Activated CD4-positive, alpha-beta T cell treated with anti-CD3 and anti-CD28 coated beads, Interleukin-2, Interleukin-4, amounts not matched to agents 100 ng/mL and 50 ng/mL, durations not matched to agents 16 hours and 8 hours (primary cell): ENCODE measurements at regions not wholly inside any gene's neighbourhood (a gene's known extent, or its start where the extent isn't known, plus 50 kb on each side); places are given as distances from the start of the nearest gene placed in this dataset.

ENCODE experiments used
- DNase-seq: peaks from one replicate; pipeline ENCODE4 v3.0.0-alpha.2; 2020; ENCODE audit warnings: low spot score

DNA sequence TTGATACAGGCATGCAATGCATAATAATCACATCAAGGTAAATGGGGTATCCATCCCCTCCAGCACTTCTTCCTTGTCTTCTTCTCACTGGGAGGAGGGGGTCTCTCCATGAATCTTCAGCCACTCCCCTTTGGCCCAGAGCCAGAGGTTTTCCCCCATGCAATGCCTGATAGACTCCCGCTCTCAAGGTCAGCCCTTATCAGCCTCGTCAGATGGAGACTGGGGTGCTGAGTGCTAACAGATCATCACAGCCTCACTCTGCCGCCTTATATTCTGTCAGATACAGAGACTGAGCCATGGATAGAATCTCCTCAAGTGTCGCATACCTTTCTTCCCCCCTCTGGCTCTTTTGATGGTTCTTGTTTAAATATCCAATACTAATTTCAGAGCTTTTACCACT is 503.1 kb downstream of the AACS start:
- DNase-seq, result no peak

- DNase-seq, result no peak
These were observed 508.0 kb downstream of the AACS start for GRCh38 chr12:125573271-125573670.

DNA sequence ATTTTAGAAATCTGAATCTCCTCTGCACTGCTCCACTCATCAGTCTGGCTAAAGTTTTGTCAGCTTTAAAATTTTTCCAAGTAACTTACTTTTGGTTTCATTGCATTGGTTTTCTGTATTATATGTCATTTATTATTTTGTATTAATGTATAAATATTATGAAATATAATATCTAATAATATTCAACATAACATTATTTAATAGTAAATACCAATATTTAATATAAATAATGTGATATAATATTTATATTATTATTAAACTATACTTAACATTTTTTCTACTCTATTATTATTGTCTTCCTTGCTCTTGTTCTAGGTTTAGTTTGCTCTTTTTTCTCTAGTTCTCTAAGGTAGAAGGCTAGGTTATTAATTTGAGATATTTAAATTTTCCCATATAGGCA is 512.1 kb downstream of the AACS start:
- no peak for DNase-seq

DNA sequence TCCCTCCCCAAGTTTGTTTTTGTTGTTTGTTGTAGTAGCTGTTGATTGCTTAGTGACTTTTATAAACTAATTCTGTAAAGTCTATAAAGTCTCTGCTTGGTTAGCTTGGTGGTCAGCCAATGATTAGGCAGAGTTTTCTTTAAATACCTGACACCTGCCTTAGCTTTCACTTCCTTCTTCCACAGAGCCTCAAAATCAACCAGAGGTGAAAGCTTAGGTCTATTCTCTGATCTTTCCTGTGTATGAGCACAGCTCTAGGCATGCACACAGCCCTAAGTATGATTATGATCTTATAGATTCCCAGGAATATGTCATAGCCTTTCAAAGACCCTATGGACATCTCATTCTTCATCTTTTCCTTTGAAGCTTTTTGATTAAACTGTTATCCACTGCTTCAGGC is 514.7 kb downstream of the AACS start:
- DNase-seq, result no peak

GRCh38 chr12:125583071-125583470 is 517.8 kb downstream of the AACS start:
- DNase-seq, result no peak

GRCh38 chr12:125586441-125586840 is 521.2 kb downstream of the AACS start:
- DNase-seq, result no peak

GRCh38 chr12:125593269-125593668 is 528.0 kb downstream of the AACS start:
- no peak for DNase-seq

DNA sequence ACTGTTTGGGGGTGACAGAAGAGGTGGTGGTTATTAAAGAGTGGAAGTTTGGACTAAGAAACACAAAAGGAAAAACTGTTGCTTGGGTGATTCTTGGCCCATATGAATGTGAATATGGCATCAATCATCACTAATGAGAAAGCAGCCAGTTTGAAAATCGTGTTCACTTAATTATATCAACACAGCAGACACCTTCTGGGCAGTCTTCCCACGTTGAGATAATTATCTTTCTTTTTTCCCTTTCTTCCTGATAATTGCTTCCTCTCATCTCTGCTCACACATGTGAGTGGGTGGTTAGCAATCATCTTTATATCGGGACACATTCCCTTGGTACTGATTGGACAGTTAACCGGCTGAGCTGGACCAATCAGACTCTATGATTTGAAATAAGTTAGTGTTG is 539.7 kb downstream of the AACS start:
- DNase-seq, result no peak

DNA sequence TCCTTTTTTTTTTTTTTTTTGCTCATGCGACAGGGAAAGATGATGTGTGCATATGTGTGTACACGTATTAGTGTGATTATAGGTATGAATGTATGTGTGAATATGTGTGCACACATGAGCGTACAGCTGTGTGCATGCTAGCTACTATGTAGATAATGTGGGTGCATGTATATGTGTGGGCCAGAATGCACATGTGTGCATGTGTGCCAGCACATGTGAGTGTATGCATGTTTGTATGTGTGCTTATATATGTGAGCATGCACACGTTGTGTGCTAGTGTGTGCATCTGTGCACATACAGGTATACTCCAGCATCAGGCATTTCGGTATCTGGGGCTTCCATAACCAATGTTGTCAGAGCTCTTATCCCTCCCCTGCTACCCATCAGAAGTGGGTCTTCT is 541.1 kb downstream of the AACS start:
- DNase-seq, result no peak

DNA sequence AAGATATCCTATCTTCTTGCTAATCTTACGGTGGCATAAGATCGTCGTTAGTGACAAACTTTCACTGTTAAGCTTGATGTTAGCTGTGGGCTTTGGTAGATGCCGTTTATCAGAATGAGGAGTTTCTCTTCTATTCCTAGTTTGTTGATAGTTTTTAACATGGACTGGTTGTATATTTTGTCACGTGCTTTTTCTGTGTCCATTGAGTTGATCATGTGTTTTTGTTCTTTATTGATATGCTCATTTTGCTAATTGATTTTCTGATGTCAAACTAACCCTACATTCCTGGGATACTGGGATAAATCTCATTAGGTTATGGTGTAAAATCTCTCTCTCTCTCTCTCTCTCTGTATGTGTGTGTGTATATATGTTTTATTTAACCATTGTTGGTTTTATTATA is 545.1 kb downstream of the AACS start:
- no peak for DNase-seq

GRCh38 chr12:125610971-125611370 is 545.7 kb downstream of the AACS start:
- DNase-seq, result no peak

GRCh38 chr12:125614058-125614457 is 548.8 kb downstream of the AACS start:
- DNase-seq, result no peak

DNA sequence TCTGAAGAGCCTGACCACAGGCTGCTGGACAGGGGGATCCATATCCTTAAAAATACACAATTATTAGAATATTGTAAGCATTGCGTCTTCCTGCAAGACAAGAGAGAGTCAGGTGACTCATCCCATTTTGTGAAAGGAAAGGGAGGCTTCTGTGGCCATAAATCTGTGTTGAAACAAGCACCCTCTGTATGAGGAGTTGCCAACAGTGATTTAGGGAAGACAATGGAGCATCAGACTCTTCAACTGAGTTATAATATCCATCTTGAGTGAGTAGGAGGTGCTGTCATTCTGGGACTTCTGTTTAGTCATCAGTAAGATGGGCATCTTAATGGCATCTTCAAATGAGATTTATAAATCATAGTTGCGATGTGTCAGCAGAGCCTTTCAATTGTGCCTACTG is 554.5 kb downstream of the AACS start:
- no peak for DNase-seq

GRCh38 chr12:125633686-125634085 is 568.5 kb downstream of the AACS start:
- no peak for DNase-seq

- DNase-seq, result no peak
These were observed 569.6 kb downstream of the AACS start for GRCh38 chr12:125634813-125635212.

DNA sequence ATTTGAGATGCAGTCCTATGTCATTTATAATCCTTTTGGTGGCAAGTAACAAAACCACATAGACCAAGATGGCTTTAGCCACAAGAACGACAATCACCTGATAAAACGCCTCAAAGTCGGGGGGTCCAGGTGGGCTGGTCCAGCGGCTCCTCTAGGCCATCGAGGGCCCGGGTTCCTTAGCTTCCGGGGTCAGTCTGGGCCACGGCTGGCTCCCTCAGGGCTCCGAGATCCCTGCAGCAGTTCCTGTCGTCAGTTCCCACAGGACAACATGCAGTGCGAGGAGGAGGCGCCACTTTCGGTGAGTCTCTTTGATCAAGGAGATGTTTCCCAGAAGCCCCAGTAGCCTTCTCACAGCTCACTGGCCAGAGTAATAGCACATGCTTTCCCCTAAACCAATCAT is 574.6 kb downstream of the AACS start:
- DNase-seq, result no peak

- DNase-seq, result no peak
These were observed 577.8 kb downstream of the AACS start for GRCh38 chr12:125643055-125643454.

GRCh38 chr12:125645724-125646123 is 580.5 kb downstream of the AACS start:
- no peak for DNase-seq

- DNase-seq, result no peak
These were observed 585.4 kb downstream of the AACS start for GRCh38 chr12:125650587-125650986.

- no peak for DNase-seq
These were observed 586.4 kb downstream of the AACS start for GRCh38 chr12:125651625-125652024.

GRCh38 chr12:125652681-125653080 is 587.4 kb downstream of the AACS start:
- no peak for DNase-seq

DNA sequence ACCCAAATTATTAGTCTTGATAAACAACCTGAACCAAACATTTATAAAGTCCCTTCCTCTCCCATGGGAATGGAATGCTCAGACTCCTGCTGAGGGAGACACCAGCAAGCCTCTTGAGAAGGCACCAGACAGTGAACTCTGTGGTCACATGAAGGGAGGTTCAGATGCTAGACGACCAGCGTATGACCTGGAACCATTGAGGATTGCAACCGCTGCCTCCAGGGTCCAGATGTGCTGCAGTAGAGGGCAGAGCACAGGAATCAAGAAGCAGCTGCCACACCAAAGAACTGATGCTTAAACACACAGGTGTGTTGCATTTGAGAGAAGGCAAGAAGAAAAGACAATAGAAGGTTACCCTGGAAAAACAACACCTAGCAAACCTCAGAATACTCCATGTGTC is 592.4 kb downstream of the AACS start:
- no peak for DNase-seq

GRCh38 chr12:125674554-125675338 is 609.5 kb downstream of the AACS start:
- no peak for DNase-seq

GRCh38 chr12:125676366-125676765 is 611.1 kb downstream of the AACS start:
- no peak for DNase-seq
